Activated CD8-positive, alpha-beta memory T cell treated with anti-CD3 and anti-CD28 coated beads for 36 hours (primary cell): ENCODE measurements at regions not wholly inside any gene's neighbourhood (a gene's known extent, or its start where the extent isn't known, plus 50 kb on each side); places are given as distances from the start of the nearest gene placed in this dataset.

ENCODE experiments used
- CTCF ChIA-PET: fragments of 350-600 bp; sonication (Branson Sonifier 250); formaldehyde crosslinking; loops from one replicate; lab custom pipeline; 2021; ENCODE audit warnings: antibody characterized with exemption; lab: Charles Lee
- POLR2A ChIA-PET: fragments of 350-600 bp; sonication (Branson Sonifier 250); formaldehyde crosslinking; loops from one replicate; lab custom pipeline; 2021; ENCODE audit warnings: antibody characterized with exemption; lab: Charles Lee

DNA sequence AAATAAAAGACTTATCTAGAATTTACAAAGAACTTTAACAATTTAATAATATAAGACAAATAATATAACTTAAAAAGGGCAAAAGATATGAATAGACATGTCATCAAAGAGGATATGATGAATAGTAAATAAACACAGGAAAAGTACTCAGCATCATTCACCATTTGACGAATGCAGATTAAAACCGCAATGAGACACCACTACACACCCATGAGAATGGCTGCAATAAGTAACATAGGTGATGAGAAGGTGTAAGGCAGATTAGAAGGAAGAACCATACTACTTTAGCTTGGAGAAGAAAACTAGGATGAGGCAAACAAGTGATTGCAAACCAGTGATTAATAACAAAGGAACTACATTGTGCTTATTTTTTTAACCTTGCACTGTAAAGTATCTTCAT, 152.0 kb downstream of the CYRIA start:
- POLR2A ChIA-PET = no interaction called here

DNA sequence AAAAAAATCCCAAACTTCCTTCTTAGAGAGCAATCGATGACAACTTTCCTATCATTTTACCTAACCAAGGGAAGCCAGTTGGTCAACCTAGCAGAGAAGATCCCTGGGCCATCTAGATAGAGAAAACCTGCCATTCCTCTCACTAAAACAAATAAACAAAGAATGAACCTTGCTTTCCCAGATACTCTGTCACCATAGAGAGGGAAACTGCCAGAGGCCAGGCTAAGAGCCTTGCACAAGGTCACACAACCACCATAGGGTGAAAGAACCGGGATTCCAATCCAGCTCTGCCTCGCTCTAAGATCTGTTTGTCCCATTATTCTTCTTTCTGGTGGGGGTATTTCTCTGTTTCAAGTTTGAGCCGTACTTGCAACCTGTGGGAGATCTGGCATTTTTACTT, 154.6 kb downstream of the CYRIA start:
- POLR2A ChIA-PET = no interaction called here

More for the DNA sequence above, 152.0 kb downstream of the CYRIA start:
- CTCF ChIA-PET = no interaction called here

GRCh38 chr2:16509042-16509441, 156.6 kb downstream of the CYRIA start:
- POLR2A ChIA-PET = no interaction called here
- CTCF ChIA-PET = no interaction called here

More for the DNA sequence above, 154.6 kb downstream of the CYRIA start:
- CTCF ChIA-PET = no interaction called here

DNA sequence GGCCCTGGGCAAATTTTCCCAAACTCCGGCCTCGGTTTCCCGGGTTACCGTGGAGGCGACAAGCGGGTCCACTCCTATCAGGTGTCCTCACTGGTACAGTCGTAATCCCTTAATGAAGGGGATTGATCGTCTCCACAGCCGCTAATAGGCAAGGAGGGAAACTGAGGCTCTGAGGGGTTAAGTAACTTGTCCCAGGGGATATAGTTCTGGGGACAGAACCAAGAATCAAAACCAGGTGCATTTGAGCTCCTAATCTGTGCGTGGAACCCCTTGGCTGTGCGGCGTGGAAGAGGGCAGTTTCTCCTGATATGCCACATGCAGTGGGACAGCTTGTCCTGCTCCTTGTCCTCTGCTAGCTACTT, 157.2 kb downstream of the CYRIA start:
- ChIA-PET POLR2A (no interaction called here), CTCF (no interaction called here)

- ChIA-PET POLR2A (no interaction called here), CTCF (no interaction called here)
These were observed 157.8 kb downstream of the CYRIA start for GRCh38 chr2:16507655-16508489.

GRCh38 chr2:16506366-16506765, 159.3 kb downstream of the CYRIA start:
- ChIA-PET POLR2A (no interaction called here), CTCF (no interaction called here)

GRCh38 chr2:16496426-16497388, 168.9 kb downstream of the CYRIA start:
- POLR2A ChIA-PET = no interaction called here
- CTCF ChIA-PET = no interaction called here

- CTCF ChIA-PET = no interaction called here
- POLR2A ChIA-PET = no interaction called here
These were observed 170.0 kb downstream of the CYRIA start for GRCh38 chr2:16495509-16496208.

DNA sequence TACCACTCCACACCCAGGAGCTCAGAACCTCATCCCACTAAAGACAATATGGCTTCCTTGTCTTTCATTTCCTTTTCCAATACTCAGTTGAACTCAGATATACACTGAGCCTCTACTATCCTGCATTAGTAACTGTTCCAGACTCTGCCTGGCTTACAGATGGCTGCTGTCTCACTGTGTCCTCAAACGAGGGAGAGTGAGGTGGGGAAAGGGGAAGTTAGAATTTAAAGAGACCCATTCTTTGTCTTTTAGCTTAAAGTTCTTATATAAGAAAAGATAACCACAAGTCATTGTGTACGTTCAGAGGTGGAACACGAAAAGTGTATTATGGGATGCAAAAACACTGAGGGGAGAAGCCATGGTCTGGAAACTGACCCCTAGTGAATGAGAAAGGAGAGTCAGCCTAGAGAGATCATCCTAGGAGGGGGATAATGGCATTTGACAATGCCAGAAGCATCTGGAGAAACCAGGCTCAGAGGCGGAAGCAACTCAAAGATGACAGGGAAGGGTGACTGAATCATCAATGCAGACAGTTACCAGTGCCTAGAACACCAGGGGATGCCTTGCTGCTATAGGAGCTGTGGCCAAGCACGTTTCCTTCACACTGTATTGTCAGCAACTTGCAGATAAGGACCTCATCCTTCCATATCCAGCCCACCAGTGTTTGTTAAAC, 170.7 kb downstream of the CYRIA start:
- ChIA-PET CTCF (no interaction called here), POLR2A (no interaction called here)

- POLR2A ChIA-PET = no interaction called here
- CTCF ChIA-PET = no interaction called here
These were observed 171.8 kb downstream of the CYRIA start for GRCh38 chr2:16493788-16494187.

DNA sequence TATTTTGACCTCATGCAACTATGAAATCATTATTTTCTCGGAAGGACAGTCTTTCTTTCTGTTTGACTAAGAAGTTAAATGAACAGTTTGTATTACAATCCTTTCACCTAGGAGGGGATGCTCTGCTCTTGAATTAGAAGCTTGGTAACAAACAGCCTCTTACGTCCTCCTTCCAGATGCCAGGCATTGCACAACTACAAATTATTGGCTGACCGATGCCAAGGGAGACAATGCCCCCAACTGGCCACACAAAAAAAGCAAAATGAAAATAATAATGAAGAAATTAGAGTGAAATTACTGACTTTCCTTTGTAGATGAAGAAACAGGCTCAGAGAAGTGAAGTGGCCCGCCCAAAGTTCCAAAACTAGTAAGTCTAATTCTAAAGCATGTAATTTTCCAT, 177.9 kb downstream of the CYRIA start:
- ChIA-PET POLR2A (no interaction called here), CTCF (no interaction called here)

DNA sequence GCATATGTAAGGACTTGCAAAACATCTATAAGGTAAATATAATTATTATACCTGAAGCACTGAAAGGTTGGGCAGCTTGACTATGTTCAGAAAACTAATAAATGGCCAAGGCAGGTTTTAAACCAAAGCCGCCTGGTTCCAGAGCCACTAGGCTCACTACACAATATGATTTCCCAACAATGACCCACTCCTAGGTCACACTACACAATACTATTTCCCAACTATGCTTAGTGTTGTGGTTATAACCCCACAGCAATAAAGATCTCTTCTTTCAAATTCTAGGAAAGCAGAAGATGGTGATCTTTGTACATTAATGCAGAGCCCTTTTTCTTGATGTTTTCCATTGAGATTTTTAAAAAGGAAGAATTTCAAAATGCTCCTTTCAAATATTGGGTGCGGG, 180.4 kb downstream of the CYRIA start:
- ChIA-PET CTCF (no interaction called here), POLR2A (no interaction called here)

DNA sequence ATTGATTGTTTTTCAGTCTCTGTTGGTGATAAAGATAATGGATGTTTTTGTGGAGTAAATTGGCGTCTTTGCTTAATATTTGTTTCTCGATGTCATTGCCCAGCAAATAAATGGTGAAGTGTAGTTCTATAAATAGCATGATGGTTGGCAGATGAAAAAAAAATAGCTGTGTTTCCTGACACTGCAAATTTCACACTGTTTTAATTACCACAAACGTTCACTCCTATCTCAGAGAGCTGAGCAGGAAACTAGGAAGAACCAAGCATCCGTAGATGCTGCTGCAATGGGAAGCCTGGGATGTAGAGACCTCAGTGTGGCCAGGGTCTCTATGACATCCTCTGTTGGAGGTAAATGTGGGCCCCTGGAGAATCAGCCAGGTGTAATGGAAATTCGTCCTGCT, 183.2 kb downstream of the CYRIA start:
- CTCF ChIA-PET = no interaction called here
- POLR2A ChIA-PET = no interaction called here

DNA sequence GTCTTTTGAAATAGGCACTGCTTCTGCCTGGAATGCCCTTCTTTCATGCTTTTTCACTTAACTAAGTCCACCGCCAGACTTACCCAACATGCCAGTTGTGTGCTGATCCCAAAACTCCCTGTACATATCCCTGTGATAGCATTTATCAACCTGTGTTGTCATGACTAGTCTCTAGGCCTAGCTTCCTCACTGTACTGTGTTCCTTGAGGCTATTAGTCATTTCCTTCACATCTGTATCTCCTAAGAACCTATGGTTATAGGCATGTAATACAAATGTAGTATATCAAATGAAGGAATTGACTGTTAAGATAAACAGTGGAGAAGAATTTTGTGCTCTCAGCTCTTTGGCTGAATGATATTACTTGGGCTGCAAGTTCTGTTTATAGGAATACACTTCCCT, 184.3 kb downstream of the CYRIA start:
- ChIA-PET POLR2A (no interaction called here), CTCF (no interaction called here)

- POLR2A ChIA-PET = no interaction called here
- CTCF ChIA-PET = no interaction called here
These were observed 185.9 kb downstream of the CYRIA start for GRCh38 chr2:16479721-16480120.

- ChIA-PET CTCF (no interaction called here), POLR2A (no interaction called here)
These were observed 187.0 kb downstream of the CYRIA start for GRCh38 chr2:16478434-16479210.

DNA sequence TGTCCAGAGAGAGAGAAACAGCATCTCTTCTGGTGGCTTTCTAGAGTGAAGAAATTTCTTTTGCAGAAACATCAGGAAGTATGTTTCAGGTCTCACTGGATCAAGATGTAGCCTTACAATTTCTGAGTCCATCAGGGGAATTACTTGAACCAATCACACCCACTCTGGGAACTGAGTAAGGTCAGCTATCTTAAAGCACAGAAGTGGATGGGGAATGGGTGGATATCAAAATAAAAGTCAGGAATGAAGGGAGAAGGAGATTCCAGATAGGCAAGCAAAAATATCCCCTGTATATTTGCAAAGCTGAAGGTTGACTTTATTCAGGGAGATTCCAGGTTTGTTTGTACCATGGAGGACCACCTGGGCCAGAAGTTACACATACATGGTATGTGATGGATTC, 188.0 kb downstream of the CYRIA start:
- POLR2A ChIA-PET = no interaction called here
- CTCF ChIA-PET = no interaction called here

DNA sequence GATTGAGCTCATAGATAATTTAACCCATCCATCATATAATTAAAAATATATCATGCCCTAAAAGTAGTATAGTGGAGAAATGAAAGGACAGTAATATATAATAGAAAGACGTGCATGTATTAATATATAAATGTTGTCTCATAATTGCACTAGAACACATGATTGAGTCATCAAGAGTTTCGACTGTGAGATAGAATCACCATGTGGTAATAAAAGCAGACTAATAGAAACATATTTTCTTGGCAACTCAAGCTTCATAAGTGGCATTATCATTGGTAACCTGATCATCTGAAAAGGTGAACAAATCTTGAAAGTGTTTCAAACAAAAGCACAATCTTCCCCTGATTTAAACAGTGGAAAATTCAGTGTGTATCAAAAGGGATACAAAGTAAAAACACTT, 188.8 kb downstream of the CYRIA start:
- ChIA-PET POLR2A (no interaction called here), CTCF (no interaction called here)

GRCh38 chr2:16475986-16476567, 189.6 kb downstream of the CYRIA start:
- CTCF ChIA-PET = no interaction called here
- POLR2A ChIA-PET = no interaction called here
